Chondrocyte (in vitro differentiated cells): ENCODE measurements at regions not wholly inside any gene's neighbourhood (a gene's known extent, or its start where the extent isn't known, plus 50 kb on each side); places are given as distances from the start of the nearest gene placed in this dataset.

ENCODE experiments used
- DNase-seq: peaks from one replicate; pipeline ENCODE4 v3.0.0; 2021; ENCODE audit warnings: mixed read lengths, low spot score
- H3K27ac Mint-ChIP-seq: one replicate; pipeline ENCODE4 v1.8.0; 2021; ENCODE audit warnings: mild to moderate bottlenecking, moderate library complexity, mixed read lengths; ENCODE audit not compliant: unreplicated experiment
- H3K27me3 Mint-ChIP-seq: 2 replicates; pipeline ENCODE4 v1.8.0; 2021; ENCODE audit warnings: low read depth, mixed read lengths
- H3K36me3 Mint-ChIP-seq: 2 replicates; pipeline ENCODE4 v1.8.0; 2021; ENCODE audit warnings: low read depth, mixed read lengths
- H3K4me1 Mint-ChIP-seq: 2 replicates; pipeline ENCODE4 v1.8.0; 2021; ENCODE audit warnings: low read depth, mild to moderate bottlenecking, mixed read lengths
- H3K4me3 Mint-ChIP-seq: one replicate; pipeline ENCODE4 v1.8.0; 2021; ENCODE audit warnings: mild to moderate bottlenecking, moderate library complexity, mixed read lengths; ENCODE audit not compliant: unreplicated experiment
- H3K9me3 Mint-ChIP-seq: 2 replicates; pipeline ENCODE4 v1.8.0; 2021; ENCODE audit warnings: low read depth, mixed read lengths
- CTCF ChIP-seq: fragments of 200-600 bp; sonication (generic); IDR thresholded peaks from 2 replicates; pipeline ENCODE4 v1.5.0; 2021; ENCODE audit warnings: antibody characterized with exemption, mild to moderate bottlenecking, moderate library complexity

GRCh38 chr16:50972876-50973275 is 178.2 kb downstream of the SALL1 start:
- no peaks in the 10 kb centered on the region for H3K4me1 Mint-ChIP-seq
- H3K36me3 Mint-ChIP-seq = no peaks in the 10 kb centered on the region
- peaks cover 3% of the 10 kb centered on the region for H3K9me3 Mint-ChIP-seq
- H3K4me3 Mint-ChIP-seq = no peak overlapping the region
- TF ChIP-seq CTCF = no peak
- no peak overlapping the region for H3K27ac Mint-ChIP-seq
- no peaks in the 10 kb centered on the region for H3K27me3 Mint-ChIP-seq
- DNase-seq = no peak

GRCh38 chr16:50970281-50970680 is 180.8 kb downstream of the SALL1 start:
- no peak for DNase-seq
- TF ChIP-seq CTCF = no peak
- peaks cover 3% of the 10 kb centered on the region for H3K9me3 Mint-ChIP-seq
- no peaks in the 10 kb centered on the region for H3K36me3 Mint-ChIP-seq
- H3K4me3 Mint-ChIP-seq = no peak overlapping the region
- no peaks in the 10 kb centered on the region for H3K4me1 Mint-ChIP-seq
- no peak overlapping the region for H3K27ac Mint-ChIP-seq
- no peaks in the 10 kb centered on the region for H3K27me3 Mint-ChIP-seq

- no peak overlapping the region for H3K27ac Mint-ChIP-seq
Measured at GRCh38 chr16:50967827-50968612, 183.1 kb downstream of the SALL1 start.

GRCh38 chr16:50964491-50964890 is 186.6 kb downstream of the SALL1 start:
- Mint-ChIP-seq H3K4me1 (no peaks in the 10 kb centered on the region), H3K9me3 (no peaks in the 10 kb centered on the region), H3K27me3 (no peaks in the 10 kb centered on the region), H3K4me3 (no peak overlapping the region), H3K36me3 (no peaks in the 10 kb centered on the region), H3K27ac (no peak overlapping the region)
- no peak for DNase-seq
- TF ChIP-seq CTCF = no peak

More at GRCh38 chr16:50967827-50968612, 183.1 kb downstream of the SALL1 start:
- Mint-ChIP-seq H3K4me1 (no peaks in the 10 kb centered on the region), H3K27me3 (no peaks in the 10 kb centered on the region), H3K9me3 (peaks cover 3% of the 10 kb centered on the region), H3K4me3 (no peak overlapping the region), H3K36me3 (no peaks in the 10 kb centered on the region)
- DNase-seq = no peak
- no peak for TF ChIP-seq CTCF

GRCh38 chr16:50961952-50962351 is 189.1 kb downstream of the SALL1 start:
- no peak for DNase-seq

More at GRCh38 chr16:50961952-50962351, 189.1 kb downstream of the SALL1 start:
- Mint-ChIP-seq H3K36me3 (no peaks in the 10 kb centered on the region), H3K4me3 (no peak overlapping the region), H3K27ac (no peak overlapping the region), H3K4me1 (no peaks in the 10 kb centered on the region), H3K27me3 (no peaks in the 10 kb centered on the region), H3K9me3 (no peaks in the 10 kb centered on the region)
- no peak for TF ChIP-seq CTCF
